GM18519 (cell line): ENCODE measurements at regions not wholly inside any gene's neighbourhood (a gene's known extent, or its start where the extent isn't known, plus 50 kb on each side); places are given as distances from the start of the nearest gene placed in this dataset.
A peak's percentile ranks its signal among the peaks of the same experiment; 100 is the strongest.

ENCODE experiments used
- ATAC-seq: cut with Tn5 transposase; IDR thresholded peaks from one replicate; pipeline ENCODE4 v1.9.1; 2021; ENCODE audit warnings: mild to moderate bottlenecking, moderate library complexity; ENCODE audit not compliant: unreplicated experiment, low FRiP score

GRCh38 chr4:11605597-11605996 lies 176.9 kb upstream of the HS3ST1 start:
- no peak for ATAC-seq

DNA sequence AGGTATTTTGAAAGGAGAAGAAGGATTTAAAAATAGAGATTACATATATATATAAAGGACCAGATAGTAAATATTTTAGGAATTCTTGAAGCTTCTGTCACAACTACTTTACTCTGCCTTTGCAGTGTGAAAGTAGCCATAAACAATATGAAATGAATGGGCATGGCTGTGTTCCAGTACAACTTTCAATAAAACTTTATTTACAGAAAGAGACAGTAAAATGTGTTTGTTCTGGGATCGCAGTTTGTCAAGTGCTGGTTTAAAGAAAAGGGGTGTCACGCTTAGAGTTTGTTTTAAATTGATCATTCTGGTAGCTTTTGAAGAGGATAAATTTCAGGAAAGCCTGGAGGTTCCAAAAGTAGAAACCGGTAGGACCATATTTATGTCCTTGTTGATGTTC lies 176.1 kb upstream of the HS3ST1 start:
- no peak for ATAC-seq

- no peak for ATAC-seq
Measured at GRCh38 chr4:11603591-11604194, 175.0 kb upstream of the HS3ST1 start.

- no peak for ATAC-seq
Measured at GRCh38 chr4:11602606-11603340, 174.1 kb upstream of the HS3ST1 start.

- no peak for ATAC-seq
Measured at GRCh38 chr4:11599064-11599463, 170.4 kb upstream of the HS3ST1 start.

- ATAC-seq: no peak
Measured at GRCh38 chr4:11598591-11598990, 169.9 kb upstream of the HS3ST1 start.

- ATAC-seq: no peak
Measured at GRCh38 chr4:11597506-11597905, 168.8 kb upstream of the HS3ST1 start.

- ATAC-seq: no peak
Measured at GRCh38 chr4:11596989-11597388, 168.3 kb upstream of the HS3ST1 start.

DNA sequence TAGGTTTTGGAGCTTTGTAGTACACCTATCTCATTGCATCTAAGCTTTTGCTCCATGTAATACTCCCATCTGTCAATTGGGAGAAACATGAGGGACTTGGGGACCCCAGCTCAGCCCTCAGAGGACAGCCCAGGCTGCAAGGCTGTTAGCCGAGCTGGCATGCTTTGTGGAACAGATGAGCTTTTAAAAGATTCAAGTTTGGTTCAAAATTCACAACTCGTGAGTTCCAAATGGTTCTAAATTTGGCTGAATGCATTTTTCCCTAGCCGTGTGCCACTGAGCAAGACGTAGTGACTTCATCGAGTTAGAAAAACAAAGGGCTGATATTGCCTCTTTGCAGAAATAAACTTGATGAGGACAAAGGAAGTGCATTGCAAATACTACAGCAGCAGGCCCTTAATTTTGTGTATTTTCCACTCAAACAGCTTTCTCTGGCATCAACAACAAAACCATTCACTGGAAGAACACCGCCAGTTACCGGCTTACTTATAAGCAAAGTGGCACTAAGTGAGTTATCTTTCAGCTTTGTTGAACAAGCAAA lies 165.0 kb upstream of the HS3ST1 start:
- no peak for ATAC-seq

DNA sequence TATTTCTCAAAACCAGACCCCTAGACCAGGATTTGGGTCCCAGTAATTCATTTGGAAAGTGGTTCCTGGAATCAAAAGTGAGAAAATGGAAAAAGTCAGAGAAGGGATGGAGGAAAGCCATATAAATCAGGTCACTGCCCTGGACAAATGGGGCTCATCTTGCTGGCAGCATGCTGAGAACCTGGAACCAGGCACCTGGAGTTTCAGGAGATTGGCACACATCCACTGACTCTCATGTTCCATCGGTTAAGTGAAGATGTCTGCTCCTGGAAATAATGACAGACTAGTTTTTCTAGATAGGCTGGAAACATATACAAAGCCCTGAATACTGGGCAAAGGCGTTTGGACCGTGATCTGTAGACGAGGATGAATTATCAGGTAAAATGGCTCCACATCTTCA lies 163.6 kb upstream of the HS3ST1 start:
- ATAC-seq: no peak

GRCh38 chr4:11590132-11590531 lies 161.4 kb upstream of the HS3ST1 start:
- ATAC-seq: no peak

- ATAC-seq: no peak
Measured at GRCh38 chr4:11589676-11590075, 161.0 kb upstream of the HS3ST1 start.

DNA sequence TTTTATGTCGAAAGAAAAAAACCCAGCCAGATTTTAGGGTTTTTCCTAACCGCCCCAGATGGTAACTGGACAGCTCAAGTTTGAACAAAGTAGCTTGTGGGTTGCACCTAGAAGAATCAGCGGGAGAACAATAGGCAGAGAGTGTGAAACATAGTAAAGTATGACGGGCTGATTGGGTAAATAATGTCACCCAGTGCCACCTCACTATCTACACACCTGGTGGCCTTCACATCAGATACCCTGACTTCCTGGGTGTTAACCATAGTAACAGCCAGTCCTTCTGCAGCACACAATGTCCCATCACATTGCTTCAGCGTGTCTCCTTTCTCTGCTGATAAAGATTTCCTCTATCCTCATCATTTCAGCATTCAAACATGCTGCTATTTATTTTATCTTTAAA lies 159.1 kb upstream of the HS3ST1 start:
- no peak for ATAC-seq

DNA sequence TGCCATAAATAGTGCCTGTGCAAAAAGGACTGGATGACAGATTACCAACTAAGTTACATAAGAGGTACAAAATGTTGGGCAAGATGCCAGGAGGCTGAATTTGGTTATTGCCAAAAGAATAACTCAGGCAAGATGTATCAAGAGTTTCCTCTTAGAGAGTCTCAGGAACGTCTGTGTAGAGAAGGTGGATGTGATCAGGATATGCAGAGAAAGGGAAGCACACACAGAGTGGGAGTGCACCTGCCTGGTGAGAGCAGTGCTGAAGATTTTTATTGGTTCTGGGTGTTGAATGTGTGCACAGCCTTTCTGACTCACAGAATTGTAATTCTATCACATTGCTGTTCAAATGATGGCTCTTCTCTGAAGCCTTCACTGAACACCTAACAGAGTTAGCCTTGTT lies 156.8 kb upstream of the HS3ST1 start:
- ATAC-seq: no peak

DNA sequence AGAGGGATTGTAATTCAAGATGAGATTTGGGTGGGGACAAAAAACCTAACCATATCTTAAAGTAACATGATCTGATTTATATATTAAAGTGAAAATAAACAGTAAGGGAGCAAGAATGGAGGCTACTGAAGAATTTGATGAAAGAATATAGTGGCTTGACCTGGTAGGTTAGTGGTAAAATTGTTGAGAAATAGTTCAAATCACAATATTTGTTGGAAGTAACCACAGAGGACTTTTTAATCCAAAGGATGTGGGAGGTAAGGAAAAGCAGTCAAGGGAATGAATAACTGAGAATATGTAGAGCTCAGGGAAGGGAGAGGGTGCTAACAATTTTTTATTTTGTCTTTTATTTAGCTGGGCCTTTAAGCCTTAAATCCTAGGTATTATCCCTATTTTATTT lies 139.8 kb upstream of the HS3ST1 start:
- no peak for ATAC-seq

GRCh38 chr4:11566444-11567022 lies 137.8 kb upstream of the HS3ST1 start:
- peak; percentile 57 for ATAC-seq

- ATAC-seq: no peak
Measured at GRCh38 chr4:11565899-11566298, 137.2 kb upstream of the HS3ST1 start.

DNA sequence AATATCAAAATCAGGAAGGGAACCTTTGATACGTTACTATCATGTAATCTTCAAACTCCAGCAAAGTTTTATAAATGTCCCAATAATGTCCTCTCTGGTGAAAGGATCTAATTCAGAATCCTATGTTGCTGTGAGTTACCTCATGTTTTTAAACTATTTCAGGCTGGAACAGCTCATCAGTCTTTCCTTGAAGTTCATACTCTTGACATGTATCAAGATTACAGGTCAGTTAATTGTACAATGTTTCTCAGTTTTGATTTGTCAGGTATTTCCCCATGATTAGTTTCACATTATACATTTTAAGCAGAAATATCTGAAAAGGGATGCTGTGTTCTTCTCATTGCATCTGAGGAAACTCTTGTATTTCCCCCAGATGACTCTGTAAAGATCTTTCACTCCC lies 136.5 kb upstream of the HS3ST1 start:
- ATAC-seq: no peak

DNA sequence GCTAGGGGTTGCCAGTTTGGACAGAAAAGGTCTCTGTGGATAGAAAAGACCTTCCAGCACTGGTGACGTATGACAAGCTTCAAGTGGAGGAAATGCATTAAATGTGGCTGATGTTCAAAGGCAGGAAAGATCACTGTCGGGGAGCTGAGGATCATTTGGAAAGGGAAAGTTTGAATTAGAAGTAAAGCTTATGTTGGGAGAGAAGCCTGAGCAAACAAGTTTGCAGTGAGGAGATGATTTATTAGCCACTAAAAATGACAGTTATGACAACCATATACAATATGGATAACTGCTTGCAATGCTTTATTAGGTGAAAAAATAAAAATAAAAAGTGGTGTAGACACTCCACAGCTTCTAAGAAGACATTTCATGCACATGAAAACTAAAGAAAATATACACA lies 135.3 kb upstream of the HS3ST1 start:
- ATAC-seq: no peak

DNA sequence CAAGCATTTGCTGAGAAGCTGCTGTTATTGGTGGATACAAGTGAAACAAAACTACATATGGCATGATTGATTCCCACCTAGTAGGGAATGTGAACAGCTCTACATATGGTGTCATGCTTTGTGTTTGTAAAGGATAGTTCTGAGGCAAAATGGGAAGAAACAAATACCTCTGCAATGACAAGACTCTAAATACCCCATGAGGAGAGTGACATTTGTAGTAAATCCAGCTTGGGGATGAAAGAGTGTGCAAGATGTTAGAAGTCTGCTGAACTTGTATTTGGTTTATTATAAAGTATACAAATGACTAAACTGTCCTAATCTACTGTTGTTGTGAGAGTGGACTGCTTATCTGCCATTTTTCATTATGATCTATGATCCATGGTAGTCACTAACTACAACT lies 120.8 kb upstream of the HS3ST1 start:
- ATAC-seq: no peak

- ATAC-seq: peak; percentile 98
Measured at GRCh38 chr4:11548597-11549082, 119.9 kb upstream of the HS3ST1 start.
